22Rv1 (cell line): ENCODE measurements at regions not wholly inside any gene's neighbourhood (a gene's known extent, or its start where the extent isn't known, plus 50 kb on each side); places are given as distances from the start of the nearest gene placed in this dataset.

Experiments
- ZFX ChIP-seq: fragments of 450-650 bp; IDR thresholded peaks from 2 replicates; pipeline ENCODE4 v1.6.1; 2017; ENCODE audit warnings: antibody characterized with exemption, borderline replicate concordance
- TF ChIP-seq, protein P1 (sequence below): fragments of 450-650 bp; IDR thresholded peaks from 2 replicates; pipeline ENCODE4 v1.5.1; 2017; ENCODE audit warnings: mild to moderate bottlenecking

DNA sequence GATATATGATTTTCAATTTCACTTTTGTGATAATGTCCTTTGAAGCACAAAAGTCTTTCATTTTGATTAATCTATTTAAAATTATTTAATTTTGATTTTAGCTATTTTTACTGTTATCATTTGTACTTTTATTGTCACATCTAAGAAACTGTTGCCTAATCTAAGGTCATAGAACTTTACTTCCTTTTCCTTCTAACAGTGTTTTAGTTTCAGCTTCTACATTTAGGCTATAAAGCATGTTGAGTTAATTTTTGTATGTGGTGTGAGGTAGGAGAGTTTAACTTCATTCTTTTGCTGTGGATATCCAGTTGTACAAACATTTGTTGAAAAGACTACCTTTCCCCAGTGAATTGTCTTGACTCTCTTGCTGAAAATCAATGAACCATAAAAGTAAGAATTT, 204.5 kb downstream of the TM2D1 start:
- TF ChIP-seq, protein P1, sequence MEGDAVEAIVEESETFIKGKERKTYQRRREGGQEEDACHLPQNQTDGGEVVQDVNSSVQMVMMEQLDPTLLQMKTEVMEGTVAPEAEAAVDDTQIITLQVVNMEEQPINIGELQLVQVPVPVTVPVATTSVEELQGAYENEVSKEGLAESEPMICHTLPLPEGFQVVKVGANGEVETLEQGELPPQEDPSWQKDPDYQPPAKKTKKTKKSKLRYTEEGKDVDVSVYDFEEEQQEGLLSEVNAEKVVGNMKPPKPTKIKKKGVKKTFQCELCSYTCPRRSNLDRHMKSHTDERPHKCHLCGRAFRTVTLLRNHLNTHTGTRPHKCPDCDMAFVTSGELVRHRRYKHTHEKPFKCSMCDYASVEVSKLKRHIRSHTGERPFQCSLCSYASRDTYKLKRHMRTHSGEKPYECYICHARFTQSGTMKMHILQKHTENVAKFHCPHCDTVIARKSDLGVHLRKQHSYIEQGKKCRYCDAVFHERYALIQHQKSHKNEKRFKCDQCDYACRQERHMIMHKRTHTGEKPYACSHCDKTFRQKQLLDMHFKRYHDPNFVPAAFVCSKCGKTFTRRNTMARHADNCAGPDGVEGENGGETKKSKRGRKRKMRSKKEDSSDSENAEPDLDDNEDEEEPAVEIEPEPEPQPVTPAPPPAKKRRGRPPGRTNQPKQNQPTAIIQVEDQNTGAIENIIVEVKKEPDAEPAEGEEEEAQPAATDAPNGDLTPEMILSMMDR = no peak
- no peak for TF ChIP-seq ZFX
